ENCODE measurements at regions not wholly inside any gene's neighbourhood (a gene's known extent, or its start where the extent isn't known, plus 50 kb on each side); places are given as distances from the start of the nearest gene placed in this dataset.

GRCh38 chr4:27215220-27215826, 354.7 kb downstream of the STIM2 start:
- TF ChIP-seq POLR2A (IDR thresholded peaks at IDR 0.05) (no peak), CTCF (IDR thresholded peaks at IDR 0.05) (no peak)
- H3K4me1 ChIP-seq, result no peaks in the 10 kb centered on the region
- DNase-seq, result no peak
- H3K27ac ChIP-seq, result no peak overlapping the region
- H3K9me3 ChIP-seq, result no peaks in the 10 kb centered on the region
- H3K36me3 ChIP-seq, result no peaks in the 10 kb centered on the region
- H3K4me3 ChIP-seq, result no peak overlapping the region
- H3K27me3 ChIP-seq, result no peaks in the 10 kb centered on the region

DNA sequence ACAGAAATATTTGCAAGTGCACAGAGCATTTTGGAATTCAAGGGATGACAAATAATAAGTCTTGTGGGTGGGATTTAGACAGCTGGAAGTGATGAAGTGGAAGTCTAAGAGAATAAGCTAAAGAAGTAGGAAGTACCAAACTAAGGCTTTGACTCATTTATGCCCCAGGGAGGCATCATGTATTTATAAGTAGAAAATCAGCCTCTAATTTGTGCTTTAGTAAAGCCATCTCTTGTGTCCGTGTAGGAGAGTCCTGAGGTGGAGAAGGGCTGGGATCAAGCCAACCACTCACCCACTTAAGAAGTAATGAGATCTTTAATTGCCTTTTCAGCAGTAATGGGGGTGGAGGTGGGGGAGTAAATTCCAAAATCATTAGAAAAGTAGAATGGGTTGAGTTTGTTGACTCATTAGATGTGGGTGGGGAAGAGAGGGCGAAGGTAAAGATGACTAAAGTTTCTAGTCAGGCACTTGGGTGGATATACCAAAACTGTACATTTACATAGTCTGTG, 356.7 kb downstream of the STIM2 start:
- Histone ChIP-seq H3K4me1 (no peaks in the 10 kb centered on the region), H3K4me3 (no peak overlapping the region), H3K27ac (no peak overlapping the region), H3K36me3 (no peaks in the 10 kb centered on the region), H3K27me3 (no peaks in the 10 kb centered on the region), H3K9me3 (no peaks in the 10 kb centered on the region)
- no peak for TF ChIP-seq CTCF (IDR thresholded peaks at IDR 0.05)
- TF ChIP-seq POLR2A (IDR thresholded peaks at IDR 0.05), result no peak
- no peak for DNase-seq

- Histone ChIP-seq H3K36me3 (no peaks in the 10 kb centered on the region), H3K4me3 (no peak overlapping the region), H3K4me1 (no peaks in the 10 kb centered on the region), H3K27me3 (no peaks in the 10 kb centered on the region), H3K27ac (no peak overlapping the region), H3K9me3 (no peaks in the 10 kb centered on the region)
- TF ChIP-seq POLR2A (IDR thresholded peaks at IDR 0.05) (no peak), CTCF (IDR thresholded peaks at IDR 0.05) (no peak)
- no peak for DNase-seq
These were observed 357.4 kb downstream of the STIM2 start for GRCh38 chr4:27218013-27218412.

DNA sequence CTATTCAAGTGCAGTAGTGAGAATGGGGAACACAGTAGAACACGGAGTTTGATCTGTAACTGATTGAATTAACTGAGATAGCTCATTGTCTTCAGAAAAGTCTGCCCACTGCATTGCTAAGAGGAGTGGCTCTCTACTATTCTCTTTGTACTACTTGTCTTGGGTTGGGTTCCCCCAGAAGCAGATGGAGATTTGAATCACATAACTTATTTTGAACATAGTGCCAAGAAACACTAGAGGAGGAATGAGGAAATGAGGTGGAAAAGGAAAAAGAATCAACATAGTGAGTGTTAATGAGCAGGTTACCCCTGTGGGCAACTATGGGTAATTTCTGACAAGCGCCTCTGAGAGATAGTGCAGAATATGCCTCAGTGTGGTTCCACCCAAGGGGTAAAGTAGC, 362.7 kb downstream of the STIM2 start:
- no peak overlapping the region for H3K27ac ChIP-seq
- H3K9me3 ChIP-seq, result no peaks in the 10 kb centered on the region

DNA sequence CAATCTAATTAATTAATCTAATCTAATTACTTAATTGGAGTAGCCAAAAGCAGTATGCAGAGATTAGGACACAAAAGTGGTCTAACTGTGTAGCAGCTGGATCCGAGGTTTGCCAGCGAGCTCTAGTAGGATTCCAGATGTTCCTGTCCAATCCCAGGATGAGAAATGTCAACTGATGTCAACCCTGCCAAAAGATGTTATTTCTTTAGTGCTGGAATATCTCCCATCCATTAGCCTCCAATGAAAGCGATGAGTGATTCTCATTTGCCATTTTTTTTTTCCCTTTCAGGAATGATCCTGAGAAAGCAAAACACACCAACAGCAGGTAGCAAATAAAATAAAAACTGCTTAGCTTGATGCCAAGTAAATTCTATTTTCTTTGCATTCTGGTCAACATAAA, 372.9 kb downstream of the STIM2 start:
- no peaks in the 10 kb centered on the region for H3K9me3 ChIP-seq
- no peak for DNase-seq
- TF ChIP-seq CTCF (IDR thresholded peaks at IDR 0.05), result no peak
- TF ChIP-seq POLR2A (IDR thresholded peaks at IDR 0.05), result no peak
- H3K27ac ChIP-seq, result no peak overlapping the region
- H3K4me1 ChIP-seq, result no peaks in the 10 kb centered on the region
- H3K36me3 ChIP-seq, result no peaks in the 10 kb centered on the region
- no peaks in the 10 kb centered on the region for H3K27me3 ChIP-seq
- H3K4me3 ChIP-seq, result no peak overlapping the region

More for the DNA sequence above, 362.7 kb downstream of the STIM2 start:
- Histone ChIP-seq H3K36me3 (no peaks in the 10 kb centered on the region), H3K27me3 (no peaks in the 10 kb centered on the region), H3K4me3 (no peak overlapping the region), H3K4me1 (no peaks in the 10 kb centered on the region)
- no peak for TF ChIP-seq POLR2A (IDR thresholded peaks at IDR 0.05)
- no peak for DNase-seq

DNA sequence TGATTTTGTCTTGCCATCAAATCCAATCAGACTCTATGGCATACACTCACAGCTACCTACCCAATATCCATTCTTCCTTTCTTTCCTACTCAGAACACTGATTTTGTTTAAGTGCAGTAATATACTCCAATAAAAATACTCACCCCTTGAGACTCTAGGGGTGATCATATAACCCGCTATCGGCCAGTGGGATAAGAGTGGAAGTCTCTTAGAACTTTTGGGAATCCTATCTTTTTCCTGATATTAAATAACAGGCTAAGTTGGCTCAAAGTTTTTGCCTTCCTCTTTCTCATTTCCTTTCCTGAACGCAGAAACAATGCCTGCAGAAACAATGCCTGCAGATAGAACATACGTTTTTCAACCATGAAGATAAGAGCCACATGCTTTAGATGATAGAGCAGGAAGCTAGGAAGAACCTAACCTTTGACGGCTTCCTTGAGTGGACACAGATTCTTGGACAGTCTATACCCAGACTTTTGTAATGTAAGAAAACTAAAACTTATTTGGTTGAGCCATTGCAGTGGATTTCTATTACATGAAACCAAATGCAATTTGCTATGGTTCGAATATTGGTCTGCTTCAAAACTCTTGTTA, 373.8 kb downstream of the STIM2 start:
- Histone ChIP-seq H3K4me3 (no peak overlapping the region), H3K27me3 (no peaks in the 10 kb centered on the region), H3K36me3 (no peaks in the 10 kb centered on the region), H3K9me3 (no peaks in the 10 kb centered on the region), H3K4me1 (no peaks in the 10 kb centered on the region), H3K27ac (no peak overlapping the region)
- DNase-seq, result no peak
- TF ChIP-seq CTCF (IDR thresholded peaks at IDR 0.05) (no peak), POLR2A (IDR thresholded peaks at IDR 0.05) (no peak)
